Hematopoietic multipotent progenitor cell treated with erythropoietin and hydrocortisone succinate and interleukin-3 and kit ligand, for 6 days (in vitro differentiated cells): ENCODE measurements at regions not wholly inside any gene's neighbourhood (a gene's known extent, or its start where the extent isn't known, plus 50 kb on each side); places are given as distances from the start of the nearest gene placed in this dataset.

Experiments used
- DNase-seq: peaks from one replicate; pipeline ENCODE4 v3.0.0-alpha.2; 2015

- peak; percentile 86 for DNase-seq
These were observed 120.5 kb upstream of the CXCR4 start for GRCh38 chr2:136238286-136239078.

GRCh38 chr2:136236019-136236418 lies 118.1 kb upstream of the CXCR4 start:
- DNase-seq, result no peak

- peak; percentile 69 for DNase-seq
These were observed 117.6 kb upstream of the CXCR4 start for GRCh38 chr2:136235546-136235945.

- DNase-seq, result no peak
These were observed 116.3 kb upstream of the CXCR4 start for GRCh38 chr2:136234261-136234660.

GRCh38 chr2:136233298-136233697 lies 115.3 kb upstream of the CXCR4 start:
- peak; percentile 56 for DNase-seq

GRCh38 chr2:136232456-136233172 lies 114.7 kb upstream of the CXCR4 start:
- no peak for DNase-seq

- no peak for DNase-seq
These were observed 112.5 kb upstream of the CXCR4 start for GRCh38 chr2:136230464-136230863.

- no peak for DNase-seq
These were observed 109.0 kb upstream of the CXCR4 start for GRCh38 chr2:136226903-136227302.

- DNase-seq, result peak; percentile 55
These were observed 108.2 kb upstream of the CXCR4 start for GRCh38 chr2:136225950-136226835.

- no peak for DNase-seq
These were observed 105.3 kb upstream of the CXCR4 start for GRCh38 chr2:136223274-136223673.

GRCh38 chr2:136222862-136223261 lies 104.9 kb upstream of the CXCR4 start:
- DNase-seq, result no peak

- no peak for DNase-seq
These were observed 103.1 kb upstream of the CXCR4 start for GRCh38 chr2:136221026-136221425.

GRCh38 chr2:136219963-136220362 lies 102.0 kb upstream of the CXCR4 start:
- no peak for DNase-seq

- no peak for DNase-seq
These were observed 101.4 kb upstream of the CXCR4 start for GRCh38 chr2:136219341-136219740.

- no peak for DNase-seq
These were observed 100.0 kb upstream of the CXCR4 start for GRCh38 chr2:136217996-136218395.

GRCh38 chr2:136215908-136216472 lies 98.0 kb upstream of the CXCR4 start:
- DNase-seq, result peak; percentile 83

- no peak for DNase-seq
These were observed 97.5 kb upstream of the CXCR4 start for GRCh38 chr2:136215449-136215848.

- peak; percentile 89 for DNase-seq
These were observed 96.6 kb upstream of the CXCR4 start for GRCh38 chr2:136214307-136215200.

GRCh38 chr2:136213836-136214235 lies 95.9 kb upstream of the CXCR4 start:
- no peak for DNase-seq

GRCh38 chr2:136212426-136213378 lies 94.8 kb upstream of the CXCR4 start:
- no peak for DNase-seq

- DNase-seq, result peak; percentile 64
These were observed 93.8 kb upstream of the CXCR4 start for GRCh38 chr2:136211701-136212100.
